ENCODE measurements at regions not wholly inside any gene's neighbourhood (a gene's known extent, or its start where the extent isn't known, plus 50 kb on each side); places are given as distances from the start of the nearest gene placed in this dataset.
"Not testable (repeated sequence)": the region's sequence is repeated elsewhere in the genome, so short reads cannot be mapped to it uniquely, and the experiment has no call there.

DNA sequence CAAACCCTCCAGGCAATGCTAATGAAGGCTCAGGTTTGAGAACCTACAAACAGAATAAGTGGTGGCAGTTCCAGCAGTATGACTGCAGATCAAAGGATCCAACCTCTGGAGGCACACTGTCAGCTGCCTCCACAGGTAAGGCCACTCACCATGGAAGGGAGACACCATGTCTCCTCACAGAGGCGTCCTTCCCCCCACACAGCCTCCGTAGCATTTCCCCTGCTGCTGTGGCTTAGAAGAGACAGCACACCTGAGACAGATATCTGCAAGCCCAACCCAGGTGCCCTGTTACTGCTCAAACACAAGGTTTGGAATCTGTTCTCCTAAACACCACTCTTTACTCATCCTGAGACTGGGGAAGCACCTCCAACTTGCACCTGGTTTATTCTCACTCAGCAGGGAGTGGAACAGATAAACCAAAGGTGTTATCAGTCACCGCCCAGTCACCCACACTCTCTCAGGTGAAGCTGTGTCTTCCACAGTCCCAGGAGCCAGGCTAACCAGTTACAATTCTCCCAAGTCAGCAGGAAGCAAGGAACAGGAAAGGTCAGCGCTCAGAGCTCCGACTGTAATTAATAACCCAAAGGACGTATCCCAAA is 311.2 kb downstream of the FOXO1 start:
- no peak for DNase-seq (ENCODE audit: low read depth in 3 of 3)

DNA sequence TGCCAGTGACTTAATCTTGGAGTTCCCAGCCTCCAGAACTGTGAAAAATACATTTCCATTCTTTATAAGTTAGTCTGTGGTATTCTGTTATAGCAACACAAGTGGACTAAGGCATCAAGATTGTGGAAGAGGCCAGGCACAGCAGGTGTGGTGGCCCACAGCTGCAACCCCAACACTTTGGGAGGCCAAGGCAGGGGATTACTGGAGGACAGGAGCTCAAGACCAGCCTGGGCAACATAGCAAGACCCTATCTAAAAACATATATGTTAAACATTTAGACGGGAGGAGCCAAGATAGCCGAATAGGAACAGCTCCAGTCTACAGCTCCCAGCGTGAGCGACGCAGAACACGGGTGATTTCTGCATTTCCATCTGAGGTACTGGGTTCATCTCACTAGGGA is 310.4 kb downstream of the FOXO1 start:
- no peak for DNase-seq (ENCODE audit: low read depth in 3 of 3)

DNA sequence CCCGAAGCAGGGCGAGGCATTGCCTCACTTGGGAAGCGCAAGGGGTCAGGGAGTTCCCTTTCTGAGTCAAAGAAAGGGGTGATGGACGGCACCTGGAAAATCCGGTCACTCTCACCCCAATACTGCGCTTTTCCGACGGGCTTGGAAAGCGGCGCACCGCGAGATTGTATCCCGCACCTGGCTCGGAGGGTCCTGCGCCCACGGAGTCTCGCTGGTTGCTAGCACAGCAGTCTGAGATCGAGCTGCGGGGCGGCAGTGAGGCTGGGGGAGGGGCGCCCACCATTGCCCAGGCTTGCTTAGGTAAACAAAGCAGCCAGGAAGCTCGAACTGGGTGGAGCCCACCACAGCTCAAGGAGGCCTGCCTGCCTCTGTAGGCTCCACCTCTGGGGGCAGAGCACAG is 310.0 kb downstream of the FOXO1 start:
- DNase-seq (ENCODE audit: low read depth in 3 of 3): not testable (repeated sequence)

DNA sequence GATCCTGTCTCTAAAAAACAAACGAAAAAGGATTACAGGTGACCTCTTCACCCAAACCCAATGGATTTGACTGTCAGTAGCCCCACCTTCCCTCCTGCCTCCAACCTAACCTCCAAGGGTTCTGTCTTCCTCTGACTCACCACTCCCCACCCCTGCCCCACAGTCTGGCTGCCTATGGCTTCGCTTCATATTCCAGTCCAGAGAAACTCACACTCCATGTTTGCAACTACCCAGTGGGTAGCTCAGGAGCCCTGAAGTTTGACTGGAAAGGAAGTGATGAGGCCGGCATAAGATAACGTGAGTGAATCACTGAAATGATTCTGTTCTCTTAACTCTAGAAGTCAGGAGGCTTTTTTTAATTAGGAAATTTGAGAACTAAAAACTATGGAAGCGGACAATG is 303.9 kb downstream of the FOXO1 start:
- DNase-seq (ENCODE audit: low read depth in 3 of 3): no peak

DNA sequence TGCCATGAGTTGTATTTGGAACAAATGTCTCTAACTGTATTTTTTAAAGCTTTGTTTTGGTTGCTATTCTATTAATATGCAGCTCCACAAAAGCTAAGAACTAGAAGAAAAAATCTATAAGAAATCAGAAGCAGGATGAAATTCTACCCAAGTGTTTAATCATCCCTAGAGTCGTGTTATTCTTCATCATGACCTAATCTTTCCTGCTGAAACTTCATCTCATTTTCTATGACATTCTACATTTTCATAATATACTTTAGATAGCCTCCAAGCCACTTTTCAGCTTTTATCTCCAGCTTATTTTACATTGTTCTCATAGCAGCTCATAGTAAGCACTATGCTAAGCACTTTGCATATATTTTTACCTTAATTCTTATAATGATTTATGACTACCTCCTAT is 302.8 kb downstream of the FOXO1 start:
- DNase-seq (ENCODE audit: low read depth in 3 of 3): no peak

DNA sequence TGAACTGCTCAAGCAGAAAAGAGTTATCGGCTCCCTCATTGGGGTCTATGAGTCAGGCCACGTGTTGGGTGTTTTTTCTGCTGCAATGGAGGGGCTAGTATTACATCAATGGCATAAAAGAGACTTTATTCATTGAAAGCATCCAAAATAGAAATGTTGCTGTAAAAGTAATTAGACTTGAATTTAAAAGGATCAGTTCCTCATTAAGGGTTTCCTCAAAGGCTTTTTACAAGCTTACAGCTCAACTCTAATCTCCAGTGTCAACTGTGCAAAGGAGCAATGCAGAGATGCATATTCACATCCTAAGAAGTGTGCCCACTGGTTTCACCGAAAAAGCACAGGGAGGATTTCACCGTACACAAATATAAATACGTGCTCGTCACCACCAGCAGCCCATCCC is 300.3 kb downstream of the FOXO1 start:
- no peak for DNase-seq (ENCODE audit: low read depth in 3 of 3)

DNA sequence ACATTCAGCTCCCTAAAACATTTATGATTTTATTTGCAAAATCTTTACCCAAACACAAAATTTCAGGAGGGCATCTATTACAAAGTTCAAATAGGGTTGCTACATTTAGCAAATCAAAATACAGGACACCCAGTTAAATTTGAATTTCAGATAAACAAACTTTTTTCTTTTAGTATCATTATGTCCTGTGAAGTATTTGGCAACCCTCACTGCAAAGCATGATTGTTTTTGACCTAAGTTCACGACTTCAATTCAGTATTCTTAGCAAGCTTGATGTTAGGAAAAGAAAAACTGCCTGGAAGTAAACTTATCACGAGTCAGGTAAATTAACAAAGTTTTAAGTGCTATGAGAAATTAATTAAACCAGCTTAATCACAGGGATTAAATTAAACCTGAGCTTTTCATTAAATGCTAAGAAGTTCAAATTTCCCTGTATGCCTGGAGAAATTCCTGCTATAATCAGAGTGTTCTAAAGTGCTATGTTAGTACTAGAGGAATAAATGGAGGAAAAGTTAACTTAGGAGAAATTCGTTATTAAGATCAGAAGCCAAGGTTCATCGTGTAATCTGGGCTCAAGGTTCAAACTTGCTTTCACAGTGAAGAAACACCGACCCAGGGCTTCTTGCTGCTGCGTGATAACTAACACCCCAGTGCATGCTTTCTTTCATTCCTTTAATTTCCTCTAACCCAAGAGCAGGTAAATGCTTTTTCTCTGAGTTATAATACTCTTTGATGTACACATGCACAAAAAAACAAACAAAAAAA is 298.1 kb downstream of the FOXO1 start:
- no peak for DNase-seq (ENCODE audit: low read depth in 3 of 3)

DNA sequence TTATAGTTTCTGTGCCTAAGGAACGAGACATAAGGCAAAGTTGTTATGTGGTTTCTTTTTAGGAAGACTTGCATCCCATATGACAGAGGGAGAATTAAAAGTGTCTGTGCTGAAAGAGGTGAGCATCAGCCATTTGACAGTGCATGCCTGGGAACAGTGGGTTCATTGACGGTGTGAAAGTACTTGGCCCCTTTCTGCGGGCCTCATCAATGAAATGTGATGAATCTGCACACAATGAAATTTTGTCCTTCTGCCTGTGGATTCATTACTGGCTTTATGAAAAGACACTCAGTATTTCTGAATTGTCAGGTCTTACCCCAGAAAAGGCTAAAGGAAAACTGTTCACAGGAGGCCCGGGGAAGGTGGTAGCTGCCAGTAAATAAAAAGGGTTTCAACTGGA is 295.8 kb downstream of the FOXO1 start:
- DNase-seq (ENCODE audit: low read depth in 3 of 3): no peak

DNA sequence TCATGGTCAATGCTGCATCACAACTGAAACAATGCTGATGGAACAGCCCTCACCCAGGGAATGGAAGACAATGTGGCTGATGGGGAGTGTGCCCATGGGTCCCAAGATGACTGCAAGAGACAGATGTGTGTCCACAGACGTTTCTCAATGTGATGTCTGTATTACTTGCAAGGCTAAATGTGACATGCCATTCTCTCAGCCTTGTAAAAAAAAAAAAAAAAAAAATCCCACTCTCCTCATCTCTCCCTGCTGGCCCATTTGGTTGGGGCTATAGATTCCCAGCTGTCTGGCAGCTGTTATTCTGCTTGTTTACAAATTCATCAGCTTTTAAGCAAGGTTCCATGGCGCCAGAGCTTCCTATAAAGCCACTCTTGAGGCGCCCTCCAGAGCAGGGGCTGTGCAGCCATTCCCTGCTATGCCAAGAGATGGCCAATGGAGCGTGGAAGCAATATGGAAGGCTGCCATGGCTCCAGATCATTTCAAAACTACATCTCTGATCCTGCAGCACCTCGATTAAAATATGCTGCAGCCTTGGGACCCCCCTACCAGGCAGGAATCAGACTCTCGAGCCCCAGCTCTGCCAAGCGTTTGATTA is 294.8 kb downstream of the FOXO1 start:
- no peak for DNase-seq (ENCODE audit: low read depth in 3 of 3)

DNA sequence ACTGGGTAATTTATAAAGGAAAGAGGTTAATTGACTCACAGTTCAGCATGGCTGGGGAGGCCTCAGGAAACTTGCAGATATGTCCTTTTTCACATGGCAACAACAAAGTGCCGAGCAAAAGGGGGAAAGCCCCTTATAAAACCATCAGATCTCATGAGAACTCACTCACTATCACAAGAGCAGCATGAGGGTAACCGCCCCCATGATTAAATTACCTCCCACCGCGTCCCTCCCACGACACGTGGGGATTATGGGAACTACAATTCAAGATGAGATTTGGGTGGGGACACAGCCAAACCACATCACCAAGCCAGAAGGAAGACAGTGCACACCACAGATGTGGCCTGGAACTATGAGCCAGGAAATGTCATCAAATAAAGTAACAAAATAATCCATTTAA is 292.8 kb downstream of the FOXO1 start:
- DNase-seq (ENCODE audit: low read depth in 3 of 3): peak in 2 of 3 experiments; percentile 24 to 46

DNA sequence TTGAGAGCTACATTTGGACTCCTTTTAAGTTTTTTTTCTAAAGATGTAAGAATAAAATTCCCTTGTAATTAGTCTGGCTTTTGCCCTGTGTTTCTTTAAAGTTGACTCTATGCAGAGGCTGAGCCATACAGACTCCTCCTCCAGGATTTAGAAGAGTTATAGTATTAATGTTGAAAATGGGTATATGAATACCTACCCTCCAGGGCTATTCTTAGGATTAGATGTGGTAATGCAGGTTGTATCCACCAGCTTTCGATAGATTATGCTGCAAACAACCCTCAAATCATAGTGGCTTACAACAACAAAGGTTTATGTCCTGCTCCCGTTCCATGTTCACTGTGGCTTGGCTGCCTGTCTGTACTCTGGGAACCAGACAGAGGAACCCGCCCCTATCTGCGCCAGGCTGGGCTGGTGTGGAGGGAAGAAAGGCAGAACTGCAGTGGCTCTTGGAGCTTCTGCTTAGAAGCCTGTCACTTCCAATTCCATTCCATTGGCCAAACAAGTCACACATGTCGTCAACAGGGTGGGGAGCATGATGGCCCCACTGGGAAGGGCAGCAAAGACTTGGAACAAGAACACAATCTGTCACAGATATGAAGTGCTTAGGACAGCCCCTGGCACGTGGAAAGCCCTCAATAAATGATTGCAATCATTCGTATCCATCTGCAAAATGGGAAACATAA is 290.8 kb downstream of the FOXO1 start:
- no peak for DNase-seq (ENCODE audit: low read depth in 3 of 3)

DNA sequence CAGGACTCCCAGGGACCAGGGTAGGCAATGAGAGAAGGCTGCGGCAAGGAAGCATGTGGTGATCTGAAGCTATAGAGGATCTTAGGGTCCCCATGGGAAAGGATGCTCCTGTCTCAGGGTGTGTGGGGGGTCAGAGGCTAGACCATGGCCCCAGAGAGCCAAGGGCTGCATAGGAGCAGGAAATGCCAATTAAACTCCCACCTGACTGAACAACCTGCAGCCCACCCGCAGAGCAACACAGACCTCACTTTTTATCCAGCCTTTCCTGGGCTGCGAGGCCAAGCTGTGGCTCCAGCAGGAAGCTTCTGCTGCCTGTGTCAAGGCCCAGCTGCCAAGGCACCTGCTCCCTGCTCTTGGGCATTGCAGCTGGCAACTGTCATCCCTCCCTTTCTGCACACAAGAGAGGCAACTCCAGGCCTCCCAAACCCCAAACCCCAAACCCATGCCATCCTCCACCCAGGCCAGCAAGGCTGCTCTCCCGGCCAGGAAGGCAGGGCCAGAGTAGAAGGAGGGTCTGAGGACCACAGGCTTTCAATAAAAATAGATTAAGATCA is 290.1 kb downstream of the FOXO1 start:
- DNase-seq (ENCODE audit: low read depth in 3 of 3): no peak

DNA sequence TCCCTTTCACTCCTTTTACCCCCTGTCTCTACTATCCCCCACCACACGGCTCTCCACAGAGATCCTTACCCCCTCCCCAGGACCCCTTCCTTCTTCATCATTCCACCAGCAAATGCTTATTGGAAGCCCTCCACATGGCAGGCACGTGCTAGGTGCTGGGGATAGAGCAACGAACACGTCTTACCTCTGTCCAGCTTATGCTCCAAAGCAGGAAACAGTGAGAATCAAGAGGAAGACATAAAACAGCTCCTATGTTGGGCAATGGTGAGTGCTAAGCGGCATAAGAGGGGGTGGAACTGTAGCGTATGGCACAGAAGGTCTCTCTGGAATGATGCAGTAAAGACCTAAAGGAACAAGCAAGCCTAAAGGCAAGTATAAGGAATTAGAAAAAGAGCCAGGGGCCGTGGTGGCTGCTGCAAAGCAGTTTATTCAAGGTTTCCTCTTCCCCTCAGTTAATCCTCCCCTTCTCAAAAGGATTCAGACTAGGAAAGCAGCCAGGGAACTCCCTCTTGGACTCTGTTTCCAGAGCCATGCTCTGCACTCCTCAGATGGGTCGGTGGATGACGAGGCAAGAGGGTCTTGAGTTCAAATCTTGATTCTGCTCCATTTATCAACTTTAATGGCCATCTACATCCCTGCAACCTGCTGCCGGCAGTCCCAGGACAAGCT is 289.4 kb downstream of the FOXO1 start:
- no peak for DNase-seq (ENCODE audit: low read depth in 3 of 3)

DNA sequence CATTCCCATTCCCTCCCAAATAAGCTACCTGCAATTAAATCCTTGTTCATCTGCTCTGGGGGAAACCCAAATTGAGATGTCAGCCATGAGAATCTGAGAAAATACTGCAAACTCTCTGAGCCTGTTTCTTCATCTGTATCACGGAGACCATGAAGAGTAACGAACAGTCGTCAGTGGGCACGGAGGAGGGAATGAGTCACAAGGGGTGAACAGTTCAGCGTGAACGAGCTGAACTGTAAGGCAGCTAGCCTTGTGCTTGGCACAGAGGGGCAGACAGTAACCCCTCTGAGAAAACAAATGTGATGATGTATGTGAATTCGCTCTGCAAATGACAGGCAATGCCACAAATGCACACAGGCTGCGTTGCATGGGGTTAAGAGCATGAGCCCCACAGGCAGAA is 288.7 kb downstream of the FOXO1 start:
- peak in 2 of 3 experiments; percentile 13 for DNase-seq (ENCODE audit: low read depth in 3 of 3)

DNA sequence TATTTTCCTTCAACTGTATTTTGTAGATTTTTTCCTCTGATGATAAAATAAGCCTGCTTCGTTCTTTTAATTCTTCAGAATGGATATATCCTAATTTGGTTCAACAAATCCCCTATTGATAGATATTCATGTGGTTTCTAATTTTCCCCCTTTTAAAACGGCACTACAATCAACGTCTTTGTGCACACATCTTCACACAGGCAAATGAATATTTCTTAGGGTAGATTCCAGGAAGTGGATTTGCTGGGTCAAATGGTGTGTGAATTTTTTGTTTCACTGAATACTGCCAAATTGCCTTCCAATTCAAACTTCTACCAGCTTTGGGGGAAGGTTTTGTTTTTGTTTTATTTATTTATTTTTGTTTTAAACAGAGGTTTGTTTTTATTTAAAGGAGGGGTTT is 287.2 kb downstream of the FOXO1 start:
- DNase-seq (ENCODE audit: low read depth in 3 of 3): no peak

DNA sequence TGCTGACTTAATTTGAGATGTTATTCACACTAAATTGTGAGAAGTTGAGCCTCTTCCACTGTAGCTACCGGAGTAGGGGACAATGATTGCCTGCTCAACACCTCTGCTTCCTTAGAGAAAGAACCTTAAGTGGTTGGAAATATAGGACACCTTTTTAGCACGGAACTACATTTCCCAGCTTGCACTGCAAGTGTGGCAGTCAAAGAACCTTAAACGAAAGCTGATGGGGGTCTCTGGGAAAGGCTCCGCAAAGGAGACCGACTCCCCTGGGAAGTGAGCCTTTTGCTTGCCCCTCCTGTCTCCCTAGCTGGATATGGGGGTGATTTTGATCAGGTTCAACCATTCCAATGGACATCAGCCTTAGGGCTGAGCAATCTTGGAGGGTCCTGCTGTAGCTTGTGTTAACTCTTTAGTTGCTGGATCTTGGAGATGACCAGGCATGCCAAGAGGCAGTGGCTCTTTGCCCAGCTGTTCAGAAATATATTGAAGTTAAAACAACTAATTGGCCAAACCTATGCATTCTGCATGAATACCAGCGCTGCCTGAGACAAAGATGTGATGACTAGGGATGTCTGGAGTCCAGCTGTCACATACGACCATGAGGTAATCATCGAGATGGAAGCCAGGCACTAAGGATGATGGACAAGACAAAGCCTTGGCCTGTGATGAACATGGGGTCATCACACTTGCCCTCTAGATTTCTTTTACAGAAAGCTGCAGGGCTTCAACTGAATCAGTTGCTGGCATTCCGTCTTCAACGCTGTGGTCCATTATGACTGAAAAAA is 286.5 kb downstream of the FOXO1 start:
- no peak for DNase-seq (ENCODE audit: low read depth in 3 of 3)

DNA sequence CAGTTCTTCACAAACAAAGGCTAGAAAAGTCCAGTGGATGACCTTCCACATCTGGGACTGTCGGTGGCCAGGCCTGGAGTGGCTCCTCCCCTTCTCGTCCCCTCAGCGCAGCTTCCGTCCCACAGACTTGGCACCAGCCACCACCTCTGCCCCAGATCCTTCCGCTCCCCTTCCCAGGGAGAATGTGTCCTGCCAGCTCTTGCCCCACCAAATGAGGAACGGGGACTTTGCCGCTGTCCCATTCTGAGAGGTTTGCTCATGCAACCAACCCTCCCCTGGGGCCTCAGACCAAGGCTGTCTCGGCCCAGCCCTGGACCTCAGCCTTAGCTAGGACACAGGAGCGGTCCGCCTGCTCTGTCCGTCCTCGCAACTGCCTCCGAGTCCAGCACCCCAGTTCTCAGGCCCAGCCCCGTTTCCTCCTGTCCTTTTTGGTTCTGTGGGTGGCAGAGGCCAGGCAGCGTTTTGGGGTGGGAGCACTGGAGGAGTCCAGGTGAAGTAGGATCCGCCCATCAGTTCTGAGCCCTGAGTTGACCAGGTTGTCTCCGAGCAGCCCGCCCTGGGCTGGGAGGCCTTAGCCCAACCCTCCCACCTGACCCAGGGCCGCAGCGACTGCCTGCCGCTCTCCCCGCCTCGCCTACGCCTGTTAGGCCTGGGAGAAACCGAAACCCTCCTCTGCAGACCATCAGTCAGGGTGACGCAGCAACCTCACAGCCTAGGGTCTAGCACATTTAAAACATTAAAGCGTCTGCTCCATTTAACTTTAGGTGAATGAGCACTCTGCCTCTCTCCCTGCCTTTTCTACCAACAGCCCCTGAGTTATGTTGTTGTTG is 284.3 kb downstream of the FOXO1 start:
- DNase-seq (ENCODE audit: low read depth in 3 of 3): no peak

DNA sequence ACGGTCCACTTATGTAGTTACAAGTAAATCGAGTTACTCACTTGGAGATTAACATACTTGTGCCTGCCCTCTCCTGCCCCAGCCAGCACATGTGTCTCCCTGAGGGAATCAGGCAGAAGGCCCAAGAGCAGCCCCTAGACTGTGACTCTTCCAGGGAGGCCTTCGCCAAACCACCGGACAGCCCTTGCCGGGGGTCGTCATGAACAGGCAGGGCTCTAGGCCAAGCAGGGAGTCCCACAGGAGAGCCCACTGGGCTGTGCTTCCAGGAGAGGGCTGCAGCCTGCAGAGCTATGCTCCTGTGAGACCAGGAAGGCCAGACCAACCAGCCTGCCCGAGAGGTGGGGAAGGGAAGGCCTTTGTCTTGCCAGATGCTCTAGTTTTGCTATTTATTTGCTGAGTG is 283.3 kb downstream of the FOXO1 start:
- DNase-seq (ENCODE audit: low read depth in 3 of 3): no peak

DNA sequence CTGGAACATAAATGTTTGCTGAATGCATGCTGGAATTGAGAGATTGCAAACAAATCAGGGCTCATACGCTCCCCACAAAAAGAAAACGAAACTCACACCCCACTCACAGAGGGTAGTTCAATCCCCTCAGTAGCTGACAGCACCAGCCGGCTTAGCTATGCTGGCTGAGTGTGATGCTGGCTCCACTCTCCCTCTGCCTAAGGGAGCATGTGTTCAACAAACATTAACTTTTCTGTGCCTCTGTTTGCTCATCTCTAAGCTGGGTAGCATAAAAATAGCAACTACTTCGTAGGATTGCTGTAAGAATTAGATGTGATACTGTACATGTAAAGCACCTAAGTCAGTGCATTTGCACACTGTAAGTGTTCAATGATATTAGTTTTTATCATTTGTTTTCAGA is 282.6 kb downstream of the FOXO1 start:
- DNase-seq (ENCODE audit: low read depth in 3 of 3): no peak
